Activated CD4-positive, alpha-beta T cell treated with anti-CD3 and anti-CD28 coated beads for 48 hours (primary cell): ENCODE measurements at regions not wholly inside any gene's neighbourhood (a gene's known extent, or its start where the extent isn't known, plus 50 kb on each side); places are given as distances from the start of the nearest gene placed in this dataset.

Experiments
- DNase-seq: peaks from one replicate; pipeline ENCODE4 v3.0.0-alpha.2; 2020

DNA sequence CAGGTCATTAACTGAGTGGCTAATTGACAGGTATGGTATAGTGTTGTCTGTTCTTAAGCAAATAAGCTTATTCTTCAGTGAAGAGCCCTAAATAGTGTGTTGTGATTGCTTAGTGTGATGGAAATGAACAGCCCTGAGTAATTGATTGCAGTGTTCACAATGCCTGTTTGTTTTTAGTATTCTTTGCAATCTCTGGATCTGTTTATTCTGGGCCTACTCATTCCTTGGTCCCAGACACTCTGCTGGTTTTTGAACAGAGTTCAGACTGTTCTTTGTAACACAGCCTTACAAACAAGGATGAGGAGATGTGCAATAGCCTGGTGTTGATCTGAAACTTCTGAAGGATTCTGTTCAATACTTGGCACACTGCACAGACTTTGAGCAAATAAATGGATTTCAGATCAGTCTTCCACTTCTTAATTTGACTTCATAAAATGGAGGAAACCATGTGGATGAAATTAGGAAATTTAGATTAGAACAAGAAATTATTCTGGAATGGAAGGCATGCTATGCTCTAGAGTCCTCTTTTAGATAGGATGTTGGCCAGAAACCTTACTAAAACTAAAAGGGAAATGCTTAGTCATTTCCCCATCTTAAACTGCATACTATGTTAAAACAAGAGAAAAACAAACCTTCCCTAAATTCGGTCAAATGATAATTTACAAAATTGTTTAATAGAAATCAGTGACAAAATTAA lies 444.2 kb upstream of the SEMA3D start:
- DNase-seq = no peak

DNA sequence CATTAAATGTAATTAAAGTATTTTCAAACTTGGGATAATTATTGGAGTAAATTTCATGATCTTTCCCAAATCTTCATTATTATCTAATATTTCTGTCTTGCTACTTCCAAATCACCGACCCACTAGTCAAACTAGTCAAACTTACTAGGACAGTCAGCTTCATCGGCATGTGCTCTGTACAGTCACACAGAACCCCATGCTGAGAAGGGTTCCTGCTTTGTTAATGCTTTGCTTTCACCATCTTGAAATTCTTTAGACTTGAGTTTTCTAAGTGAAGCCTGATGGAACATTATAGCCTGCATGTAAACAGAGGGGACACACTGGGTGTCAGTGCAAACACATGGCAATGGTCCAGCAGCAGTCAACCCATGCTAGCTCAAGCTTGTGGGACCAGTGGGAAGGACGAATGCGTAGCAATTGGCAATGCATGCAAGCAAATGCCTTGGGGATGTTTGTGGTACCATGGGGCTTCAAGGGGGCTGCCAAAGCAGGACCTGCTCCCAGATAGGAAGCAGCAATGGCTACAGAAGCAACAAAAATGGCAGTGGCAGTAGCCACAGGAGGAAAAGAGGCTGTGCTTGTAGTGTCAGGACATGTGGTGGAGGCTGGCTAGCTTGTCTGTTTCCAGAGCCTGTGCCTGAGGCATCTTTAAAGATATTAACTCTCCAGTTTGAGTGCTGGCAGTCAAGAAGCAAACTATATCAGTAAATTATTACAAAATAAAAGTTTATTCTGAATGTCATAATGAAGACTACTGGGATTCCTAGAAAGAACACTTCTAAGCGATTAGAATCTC lies 441.1 kb upstream of the SEMA3D start:
- DNase-seq = no peak

DNA sequence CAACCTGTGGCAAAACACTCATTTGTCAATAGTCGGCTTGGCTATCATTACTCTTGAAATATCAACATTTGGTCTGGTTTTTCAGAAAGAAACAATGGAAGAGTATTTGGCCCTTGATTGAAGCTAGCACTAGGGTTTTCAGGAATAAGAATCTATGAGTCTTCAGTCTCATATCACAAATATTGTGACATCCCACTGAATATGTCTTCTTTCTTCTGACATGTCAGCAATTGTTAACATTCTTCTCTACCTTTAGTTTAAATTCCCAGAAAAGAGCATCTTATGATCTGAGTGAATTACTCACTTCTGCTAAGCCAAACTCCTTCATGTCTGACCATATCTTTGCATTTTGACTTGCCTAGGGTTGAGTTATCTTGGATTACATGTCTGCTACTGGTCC lies 435.2 kb upstream of the SEMA3D start:
- no peak for DNase-seq

DNA sequence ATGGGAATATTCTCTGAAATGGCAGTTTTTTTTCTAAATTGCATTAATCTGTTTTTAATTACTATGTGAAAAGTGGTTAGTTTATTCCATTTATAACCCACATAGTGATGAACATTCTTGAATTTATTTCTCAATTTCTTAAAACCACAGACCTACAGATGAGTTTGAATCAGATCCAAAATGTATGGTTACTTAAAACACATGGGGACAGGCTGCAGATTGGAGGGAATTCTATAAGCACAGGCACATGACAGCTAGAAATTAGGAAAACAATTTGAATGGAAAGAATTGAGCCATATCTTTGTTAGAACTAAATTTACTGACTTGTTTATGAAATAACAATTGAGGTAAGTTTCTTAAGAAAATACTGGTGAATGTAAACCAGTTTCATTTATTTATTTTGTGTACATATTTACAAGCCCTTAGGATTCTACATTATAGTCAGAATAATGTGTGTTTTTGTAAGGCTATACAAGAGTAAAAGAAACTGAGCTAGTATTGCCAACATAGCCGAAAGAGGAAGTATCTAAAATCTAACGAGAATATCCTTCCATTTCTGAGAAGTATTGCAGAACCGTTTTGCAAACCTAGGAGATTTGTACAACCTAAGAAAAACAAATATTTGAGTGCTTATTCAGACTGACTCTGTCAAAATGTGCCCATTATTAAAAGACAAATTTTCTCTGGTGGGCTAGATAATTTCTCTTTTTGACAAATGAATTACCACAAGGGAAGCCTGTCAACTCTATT lies 434.3 kb upstream of the SEMA3D start:
- DNase-seq = no peak

DNA sequence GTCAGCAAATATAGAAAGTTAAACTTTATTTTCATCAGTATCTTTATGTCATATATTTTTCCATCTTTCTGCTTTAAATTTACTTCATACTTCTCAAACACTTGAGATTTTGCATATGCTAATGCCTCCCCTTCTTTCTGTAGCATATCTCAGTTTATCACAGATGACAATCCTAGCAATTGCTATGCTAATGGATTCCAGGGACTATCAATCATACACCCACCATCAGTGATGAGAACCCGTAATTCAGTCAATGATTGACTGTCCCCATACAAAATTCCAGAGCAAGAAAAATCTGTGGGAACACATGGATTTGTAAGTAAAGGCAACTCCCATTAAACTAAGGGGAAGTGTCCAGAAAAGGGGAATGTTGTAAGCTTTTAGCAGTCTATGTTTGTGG lies 432.4 kb upstream of the SEMA3D start:
- no peak for DNase-seq

DNA sequence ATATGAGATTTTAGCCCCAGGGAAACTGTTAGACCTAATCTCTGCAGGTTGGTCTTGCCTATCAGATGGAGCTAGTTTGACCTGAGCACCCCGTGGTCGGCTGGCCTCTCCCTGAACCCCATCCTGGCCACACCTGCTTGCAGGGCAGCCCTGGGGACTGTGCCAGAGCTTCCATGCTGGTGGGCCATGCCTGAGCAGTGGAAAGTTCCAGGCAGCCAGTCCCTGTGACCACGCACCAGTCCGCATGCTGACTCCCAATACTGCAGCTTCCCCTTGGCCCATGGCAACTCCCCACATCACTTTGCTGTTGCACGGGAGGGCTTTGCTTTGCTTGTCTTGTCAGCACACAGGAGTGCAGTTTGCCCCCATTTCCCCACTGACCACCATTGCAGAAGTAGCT lies 427.8 kb upstream of the SEMA3D start:
- no peak for DNase-seq

DNA sequence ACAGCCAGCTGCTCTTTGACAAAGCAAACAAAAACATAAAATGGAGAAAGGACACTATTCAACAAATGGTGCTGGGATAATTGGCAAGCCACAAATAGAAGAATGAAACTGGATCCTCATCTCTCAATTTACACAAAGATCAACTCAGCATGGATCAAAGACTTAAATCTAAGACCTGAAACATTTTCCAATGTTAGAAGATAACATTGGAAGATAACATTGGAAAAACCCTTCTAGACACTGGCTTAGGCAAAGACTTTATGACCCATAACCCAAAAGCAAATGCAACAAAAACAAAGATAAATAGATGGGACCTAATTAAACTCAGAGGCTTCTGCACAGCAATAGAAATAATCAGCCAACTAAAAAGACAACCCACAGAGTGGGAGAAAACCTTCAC lies 425.7 kb upstream of the SEMA3D start:
- no peak for DNase-seq

DNA sequence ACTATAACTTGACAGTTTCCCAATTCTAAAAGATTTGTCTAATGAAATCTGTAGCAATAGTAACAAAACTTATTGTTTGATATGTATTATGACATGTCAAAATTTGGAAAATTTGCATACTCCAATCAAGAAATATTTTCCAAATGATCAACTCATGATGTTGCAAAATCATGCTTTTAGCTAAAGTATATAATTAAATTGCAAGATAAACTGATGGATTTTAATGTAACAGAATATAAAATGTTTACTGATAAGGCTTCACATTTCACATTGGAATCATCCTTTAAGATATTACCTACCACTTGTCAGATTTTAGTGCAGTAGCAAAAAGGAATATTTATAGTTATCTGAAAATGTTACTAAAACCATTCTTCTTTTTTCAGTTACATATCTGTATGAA lies 421.9 kb upstream of the SEMA3D start:
- no peak for DNase-seq

DNA sequence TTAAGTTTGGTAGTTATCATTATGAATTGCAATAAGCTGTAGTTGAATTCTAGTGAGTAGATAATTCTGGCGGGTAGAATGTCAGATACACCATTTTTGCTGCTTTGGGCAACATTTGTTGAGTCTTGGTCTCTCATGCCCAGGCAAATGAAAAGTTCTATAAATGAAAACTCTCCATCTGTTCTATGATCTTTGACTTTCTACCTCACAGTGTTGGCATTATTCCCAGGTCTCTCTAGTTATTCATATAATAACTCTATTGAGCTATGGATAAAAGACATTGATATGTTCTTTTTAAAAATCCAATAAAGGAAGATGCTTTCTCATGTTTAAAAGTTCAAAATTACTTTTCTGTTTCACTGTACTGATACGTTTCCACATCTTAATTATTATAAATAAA lies 415.3 kb upstream of the SEMA3D start:
- no peak for DNase-seq

DNA sequence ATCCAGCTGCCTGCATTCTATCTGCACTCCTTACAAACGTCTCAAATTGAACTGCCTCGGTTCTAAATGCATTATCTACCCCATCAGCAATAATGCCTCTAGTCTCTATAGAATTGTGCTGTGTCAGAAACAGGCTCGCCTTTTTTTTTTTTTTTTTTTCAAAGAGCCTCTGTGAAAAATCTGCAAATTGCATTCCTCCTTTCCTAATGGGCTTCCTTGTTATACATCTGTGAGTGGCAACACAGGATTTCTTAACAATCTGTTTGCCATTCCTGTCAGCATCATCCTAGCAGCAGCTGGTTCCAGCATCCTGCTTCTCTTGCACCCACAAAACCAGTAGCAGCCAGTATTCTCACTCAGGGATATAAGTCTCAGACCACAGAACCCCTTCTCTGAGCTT lies 413.5 kb upstream of the SEMA3D start:
- no peak for DNase-seq

DNA sequence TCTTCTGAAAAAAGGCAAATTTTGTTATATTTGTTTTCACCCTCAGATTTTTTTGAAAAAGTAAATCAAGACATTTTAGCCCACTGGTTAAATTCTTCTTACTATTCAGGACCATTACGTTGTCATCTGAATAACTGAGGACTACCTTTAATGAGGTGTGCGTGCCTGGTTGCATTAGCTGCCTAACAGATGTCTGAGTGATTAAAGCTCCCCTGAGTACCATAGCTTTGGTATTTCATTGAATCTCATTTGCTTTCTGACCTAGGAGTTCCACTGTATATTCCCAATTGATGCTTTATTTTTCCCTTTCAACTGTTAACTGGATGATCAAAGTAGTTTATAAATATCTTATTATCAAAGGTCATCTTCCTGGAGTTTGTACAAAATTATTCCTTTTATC lies 410.0 kb upstream of the SEMA3D start:
- no peak for DNase-seq

DNA sequence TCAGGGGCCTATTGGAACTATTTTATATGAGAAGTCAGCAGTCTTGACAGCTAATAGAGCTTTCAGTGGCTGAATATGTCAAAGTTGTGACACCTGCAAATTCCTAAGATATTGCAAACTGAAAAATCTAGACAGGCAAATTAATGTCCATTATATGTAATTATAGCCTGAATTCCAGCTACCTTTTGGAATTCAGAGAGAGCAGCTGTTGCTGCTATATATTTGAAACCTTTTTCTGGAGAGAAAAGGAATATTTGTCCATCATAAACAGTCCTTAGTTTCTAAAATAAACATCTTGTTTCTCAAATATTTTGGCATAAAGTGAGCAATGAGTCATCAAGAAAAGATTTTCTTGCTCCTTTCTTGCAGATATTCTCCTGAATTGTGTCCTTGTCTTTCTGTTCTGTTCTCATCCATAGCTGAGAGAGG lies 408.9 kb upstream of the SEMA3D start:
- DNase-seq = no peak

DNA sequence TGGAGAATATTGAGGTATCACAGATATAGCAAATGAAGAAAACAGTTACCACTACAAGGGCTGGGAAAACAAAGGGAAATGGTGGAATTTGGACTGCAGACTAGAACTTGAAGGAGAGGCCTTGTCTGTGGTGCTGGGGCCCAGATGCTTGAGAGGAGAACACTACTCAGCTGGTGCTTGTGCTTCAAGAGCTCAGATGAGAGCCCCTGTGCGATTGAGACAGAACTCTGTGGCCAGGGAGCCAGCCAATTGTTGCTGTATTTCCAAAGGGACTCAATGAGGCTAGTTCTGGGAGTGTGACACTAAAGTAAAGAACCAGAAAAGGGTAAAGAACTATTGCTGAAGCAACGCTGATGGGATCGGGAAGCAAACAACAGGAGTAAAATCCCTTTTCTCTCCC lies 406.5 kb upstream of the SEMA3D start:
- no peak for DNase-seq

DNA sequence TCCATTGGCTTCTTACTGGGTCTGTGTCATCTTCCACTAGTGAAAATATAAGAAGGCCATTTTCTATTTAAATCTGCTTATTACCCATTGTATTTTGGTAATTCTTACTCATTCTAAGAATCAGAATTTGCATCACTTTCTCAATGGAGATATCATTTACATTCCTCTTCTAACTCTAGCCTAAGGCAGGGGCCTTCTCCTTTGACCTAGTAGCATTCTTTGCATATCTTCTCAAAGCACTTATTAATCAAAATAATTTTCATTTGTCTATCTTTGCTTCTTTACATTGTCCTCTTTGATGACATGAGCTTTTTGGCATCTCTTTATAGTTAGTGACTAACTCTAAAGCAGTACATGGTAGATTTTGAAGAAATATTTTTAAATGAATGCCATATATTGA lies 400.9 kb upstream of the SEMA3D start:
- DNase-seq = no peak

DNA sequence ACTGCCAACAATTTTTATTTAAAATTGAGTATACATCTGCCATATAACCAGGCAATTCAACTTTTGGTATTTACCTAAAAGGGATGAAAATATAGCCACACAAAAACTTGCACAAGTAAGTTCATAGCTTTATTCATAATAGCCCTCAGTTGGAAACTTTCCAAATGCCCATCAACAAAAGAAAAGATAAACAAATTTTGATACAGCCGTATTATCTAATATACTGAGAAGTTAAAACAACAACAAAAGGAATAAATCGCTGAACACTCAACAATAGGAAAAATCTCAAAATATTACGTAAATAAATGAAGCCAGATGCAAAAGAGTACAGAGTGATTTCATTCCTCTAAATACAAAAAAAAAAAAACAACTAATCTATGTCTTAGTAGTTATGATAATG lies 399.2 kb upstream of the SEMA3D start:
- no peak for DNase-seq

DNA sequence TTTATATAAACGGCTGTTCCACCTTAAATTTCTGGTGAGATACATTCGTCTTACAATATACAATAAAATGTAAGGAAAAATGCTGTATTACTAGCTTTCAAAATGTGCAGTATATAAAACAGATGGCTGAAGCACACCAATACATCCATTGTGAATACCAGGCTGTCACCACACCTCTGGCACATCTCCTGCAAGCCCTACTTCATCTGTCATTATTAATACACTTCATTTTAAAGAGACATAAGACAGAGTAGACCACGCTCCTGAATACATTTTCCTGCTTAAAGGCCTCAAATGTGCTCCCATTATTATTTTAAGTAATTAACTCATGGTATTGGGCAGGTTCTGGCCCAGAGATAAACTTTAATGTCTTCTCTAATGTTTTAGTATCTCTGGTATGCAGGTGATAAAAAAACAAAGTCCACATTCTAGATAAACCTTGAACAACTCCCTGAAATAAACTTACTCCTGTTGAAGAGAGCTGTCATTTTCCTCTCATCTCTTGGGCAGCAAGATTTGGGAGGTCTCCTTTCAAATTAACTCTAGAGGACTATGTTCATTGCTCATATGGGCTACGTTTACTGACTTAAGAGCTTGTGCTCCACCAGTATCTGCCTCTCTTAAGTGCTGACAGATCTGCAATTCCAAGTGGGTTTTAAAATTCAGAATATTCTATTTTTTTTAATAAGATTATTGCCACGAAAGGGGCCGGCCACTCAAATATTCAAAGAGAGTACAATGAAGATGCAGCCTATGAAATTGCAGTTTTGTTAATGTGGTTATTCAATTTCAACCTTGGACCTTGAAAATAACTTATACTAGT lies 396.5 kb upstream of the SEMA3D start:
- DNase-seq = no peak

DNA sequence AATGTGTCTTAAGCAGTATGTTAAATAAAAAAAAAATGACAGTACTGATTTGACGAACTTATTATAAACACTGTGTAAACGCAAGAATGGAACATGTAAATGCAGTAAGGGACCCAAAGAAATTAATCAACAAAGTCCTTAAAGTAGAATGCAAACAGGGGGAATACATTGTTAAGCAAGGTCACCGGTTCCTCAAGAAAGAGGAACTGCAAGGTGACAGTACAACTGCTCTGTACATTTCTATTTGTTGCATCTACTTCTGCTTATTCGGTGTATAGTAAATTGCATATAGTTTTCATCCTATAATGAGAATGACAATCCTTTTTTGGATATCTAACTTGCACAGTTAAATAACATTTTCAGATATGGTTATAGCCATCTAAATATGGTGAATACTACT lies 387.0 kb upstream of the SEMA3D start:
- DNase-seq = no peak

DNA sequence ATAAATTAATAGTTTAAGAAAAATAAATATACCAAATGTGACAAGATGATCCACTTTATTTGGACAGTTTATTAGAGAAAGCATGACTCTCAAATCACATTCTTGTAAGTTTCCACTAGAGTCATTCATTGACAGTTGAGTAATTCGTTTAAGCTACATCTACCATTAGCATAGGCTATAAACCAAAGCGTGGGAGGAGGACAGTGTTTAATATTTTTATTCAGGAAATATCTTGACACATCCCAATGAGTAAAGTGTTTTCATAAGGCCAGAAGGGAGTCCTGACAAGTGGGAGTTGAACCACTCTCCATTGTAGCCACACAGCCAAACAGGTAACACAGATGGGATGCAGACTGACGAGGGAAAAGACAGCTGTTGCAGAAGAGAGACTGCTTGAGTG lies 386.5 kb upstream of the SEMA3D start:
- DNase-seq = no peak

DNA sequence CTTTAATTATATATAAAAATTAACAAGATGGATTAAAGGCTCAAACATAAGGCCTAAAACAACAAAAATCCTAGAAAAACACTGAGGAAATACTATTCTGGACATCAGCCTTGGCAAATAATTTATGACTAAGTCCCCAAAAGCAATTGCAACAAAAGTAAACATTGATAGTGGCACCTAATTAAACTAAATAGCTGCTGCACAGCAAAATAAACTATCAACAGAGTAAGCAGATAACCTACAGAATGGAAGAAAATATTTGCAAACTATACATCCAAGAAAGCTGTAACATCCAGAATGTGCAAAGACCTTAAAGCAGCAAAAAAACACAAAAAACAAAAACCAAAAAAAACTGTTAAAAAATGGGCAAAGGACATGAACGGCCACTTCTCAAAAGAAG lies 384.0 kb upstream of the SEMA3D start:
- no peak for DNase-seq

DNA sequence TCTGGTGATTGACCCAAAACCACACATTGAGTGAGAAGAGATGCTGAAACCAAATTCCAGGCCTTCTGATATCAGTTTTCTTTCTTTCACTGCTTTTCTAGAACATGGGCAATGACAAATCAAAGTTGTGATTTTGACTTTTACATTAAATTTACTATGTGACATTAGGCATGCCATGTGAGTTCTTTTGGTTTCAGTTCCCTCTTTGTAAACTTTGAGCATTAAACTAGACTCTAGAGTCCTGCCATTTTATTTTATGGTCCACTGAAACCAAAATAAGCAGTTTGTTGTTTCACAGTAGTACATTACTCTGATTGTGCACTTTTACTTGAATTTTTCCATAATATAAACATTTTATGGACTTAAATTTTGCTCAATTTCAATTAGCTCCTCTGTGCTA lies 381.1 kb upstream of the SEMA3D start:
- no peak for DNase-seq

DNA sequence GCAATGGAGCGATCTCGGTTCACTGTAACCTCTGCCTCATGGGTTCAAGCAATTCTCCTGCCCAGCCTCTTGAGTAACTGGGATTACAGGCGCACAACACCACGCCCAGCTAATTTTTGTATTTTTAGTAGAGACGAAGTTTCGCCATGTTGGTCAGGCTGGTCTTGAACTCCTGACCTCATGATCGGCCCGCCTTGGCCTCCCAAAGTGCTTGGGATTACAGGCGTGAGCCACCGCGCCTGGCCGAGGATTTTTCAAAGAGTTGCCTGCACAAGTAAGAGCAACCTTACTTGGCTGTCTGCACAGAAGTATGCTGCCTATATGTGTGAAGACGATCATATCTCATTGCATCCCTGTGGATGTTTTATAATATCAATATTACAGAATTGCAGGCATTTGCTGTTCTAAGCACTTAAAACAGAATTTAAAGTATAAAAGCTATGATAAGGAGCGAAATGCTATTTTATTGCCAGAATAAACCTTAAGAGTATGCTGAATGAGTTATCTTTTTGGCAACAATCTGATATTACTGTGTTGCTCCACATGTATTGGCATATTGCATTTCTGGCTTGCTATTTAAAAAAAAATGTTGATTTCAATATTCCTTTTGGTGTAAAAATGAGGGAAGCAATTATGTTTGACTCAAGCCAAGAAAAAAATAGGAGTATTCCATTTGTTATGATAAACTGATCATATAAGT lies 379.4 kb upstream of the SEMA3D start:
- DNase-seq = no peak

DNA sequence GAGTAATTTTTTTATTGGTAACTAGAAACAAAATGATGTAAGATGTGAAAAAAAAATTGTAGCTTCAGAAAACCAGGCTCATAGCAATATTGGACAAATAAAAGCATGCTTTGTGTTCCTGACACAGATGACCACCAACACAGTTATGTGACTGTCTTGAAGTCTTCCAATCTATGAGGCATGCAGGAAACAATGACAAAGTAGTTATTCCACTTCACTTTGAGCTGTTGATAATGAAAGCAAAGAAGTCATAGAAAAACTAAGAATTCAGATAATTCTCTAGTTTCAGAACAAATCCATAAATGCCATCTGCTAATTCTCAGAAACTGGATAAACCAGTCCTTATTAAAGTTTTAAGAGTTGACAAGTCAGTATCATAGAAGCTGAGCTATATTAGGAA lies 378.4 kb upstream of the SEMA3D start:
- no peak for DNase-seq

DNA sequence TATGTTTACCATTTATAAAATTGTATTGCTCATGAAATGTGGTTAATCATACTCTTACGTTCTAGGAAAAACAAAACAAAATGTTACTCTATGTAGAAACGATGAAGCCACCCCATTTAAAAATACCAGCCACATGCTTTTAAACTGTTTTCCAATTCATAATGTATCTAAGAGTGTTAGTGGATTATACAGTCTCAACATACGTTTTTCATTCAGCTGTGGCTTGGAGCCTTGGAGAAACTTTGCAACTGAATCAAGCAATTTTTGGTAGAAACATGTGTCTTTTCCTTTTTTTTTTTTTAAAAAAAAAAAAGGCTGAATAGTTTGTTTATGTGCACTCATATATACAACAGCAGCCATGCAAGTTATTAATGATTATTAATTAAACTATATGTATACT lies 378.0 kb upstream of the SEMA3D start:
- no peak for DNase-seq
